HEK293T (cell line): ENCODE measurements at regions not wholly inside any gene's neighbourhood (a gene's known extent, or its start where the extent isn't known, plus 50 kb on each side); places are given as distances from the start of the nearest gene placed in this dataset.

ENCODE experiments used
- BHLHE40 ChIP-seq: fragments of 450-650 bp; IDR thresholded peaks from 2 replicates; pipeline ENCODE4 v1.6.1; 2016; ENCODE audit warnings: mild to moderate bottlenecking, moderate library complexity, borderline replicate concordance
- ELF4 ChIP-seq: fragments of 450-650 bp; IDR thresholded peaks from 2 replicates; pipeline ENCODE4 v1.6.1; 2017; ENCODE audit warnings: antibody characterized with exemption
- FOXM1 ChIP-seq: fragments of 450-650 bp; IDR thresholded peaks from 2 replicates; pipeline ENCODE4 v1.6.1; 2017; ENCODE audit warnings: mild to moderate bottlenecking, borderline replicate concordance
- L3MBTL2 ChIP-seq: fragments of 450-650 bp; conservative IDR thresholded peaks from 2 replicates; pipeline ENCODE4 v1.6.1; 2016; ENCODE audit warnings: mild to moderate bottlenecking
- PKNOX1 ChIP-seq: fragments of 450-650 bp; IDR thresholded peaks from 2 replicates; pipeline ENCODE4 v1.6.1; 2016
- SP1 ChIP-seq: fragments of 450-650 bp; IDR thresholded peaks from 2 replicates; pipeline ENCODE4 v1.6.1; 2017
- SUZ12 ChIP-seq: fragments of 450-650 bp; IDR thresholded peaks from 2 replicates; pipeline ENCODE4 v1.6.1; 2016; ENCODE audit warnings: mild to moderate bottlenecking
- TARDBP ChIP-seq: fragments of 450-650 bp; IDR thresholded peaks from 2 replicates; pipeline ENCODE4 v1.6.1; 2016
- ZNF384 ChIP-seq: fragments of 450-650 bp; IDR thresholded peaks from 2 replicates; pipeline ENCODE4 v1.6.1; 2016

DNA sequence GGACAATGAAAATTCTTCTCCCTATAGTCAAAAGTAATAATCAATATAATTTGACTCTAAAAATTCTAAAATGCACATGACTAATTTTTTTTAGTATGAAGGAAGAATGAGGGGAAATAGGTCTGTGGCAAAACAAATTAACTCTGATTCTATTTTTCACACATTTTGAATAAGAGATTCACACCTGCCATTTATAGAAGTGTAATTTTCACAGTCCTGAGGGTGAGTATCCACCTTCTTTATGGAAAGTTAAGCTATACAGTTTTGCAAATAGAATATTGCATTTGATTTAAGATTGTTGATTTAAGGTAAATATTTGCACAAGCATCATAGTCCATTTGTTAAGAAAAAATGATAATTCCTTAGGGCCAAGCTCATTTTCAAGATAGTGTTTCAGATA lies 417.7 kb downstream of the CHSY3 start:
- no peak for TF ChIP-seq ZNF384
- TF ChIP-seq ELF4: no peak
- TF ChIP-seq TARDBP: no peak
- TF ChIP-seq BHLHE40: no peak
- TF ChIP-seq SUZ12: no peak
- no peak for TF ChIP-seq SP1
- no peak for TF ChIP-seq FOXM1
- TF ChIP-seq L3MBTL2: no peak
- no peak for TF ChIP-seq PKNOX1
